GM10266 (cell line): ENCODE measurements at regions not wholly inside any gene's neighbourhood (a gene's known extent, or its start where the extent isn't known, plus 50 kb on each side); places are given as distances from the start of the nearest gene placed in this dataset.

Experiments
- DNase-seq: peaks from one replicate; pipeline ENCODE4 v3.0.0; 2012; ENCODE audit errors: extremely low spot score
- TF ChIP-seq, protein P1 (sequence below): IDR thresholded peaks from 2 replicates; pipeline ENCODE4 v1.5.1; 2012; ENCODE audit warnings: mild to moderate bottlenecking, low read depth; ENCODE audit not compliant: control insufficient read depth, insufficient read depth; ENCODE audit errors: missing control alignments

DNA sequence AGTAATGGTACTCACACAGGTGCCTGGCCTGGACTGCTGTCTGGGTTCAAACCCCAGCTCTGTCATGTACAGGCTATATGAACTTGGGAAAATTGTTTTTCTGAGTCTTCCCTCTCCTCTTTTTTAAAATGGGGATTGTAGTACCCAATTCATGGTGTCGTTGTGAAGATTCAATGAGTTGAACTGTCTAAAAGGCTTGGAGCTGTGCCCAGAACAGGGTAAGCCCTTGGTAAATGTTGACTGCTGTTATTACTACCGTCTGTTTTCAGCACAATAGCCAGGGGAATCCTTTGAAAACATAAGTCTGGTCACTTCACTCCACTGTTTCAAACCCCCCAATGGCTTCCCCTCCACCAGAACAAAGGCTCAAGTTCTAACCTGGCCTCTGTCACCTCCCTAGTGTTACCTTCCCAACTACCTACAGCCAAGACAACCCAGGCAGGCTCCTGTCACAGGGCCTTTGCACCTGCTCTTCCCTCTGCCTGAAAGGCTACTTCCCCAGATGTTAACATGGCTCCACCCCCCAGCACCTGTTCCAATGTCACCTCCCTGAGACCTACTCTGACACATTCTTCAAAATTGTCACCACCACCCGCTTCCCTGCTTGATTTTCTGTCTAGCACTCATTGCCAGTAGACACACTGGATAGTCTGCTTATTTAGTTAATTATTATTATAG is 152.8 kb downstream of the CHST1 start:
- TF ChIP-seq, protein P1, sequence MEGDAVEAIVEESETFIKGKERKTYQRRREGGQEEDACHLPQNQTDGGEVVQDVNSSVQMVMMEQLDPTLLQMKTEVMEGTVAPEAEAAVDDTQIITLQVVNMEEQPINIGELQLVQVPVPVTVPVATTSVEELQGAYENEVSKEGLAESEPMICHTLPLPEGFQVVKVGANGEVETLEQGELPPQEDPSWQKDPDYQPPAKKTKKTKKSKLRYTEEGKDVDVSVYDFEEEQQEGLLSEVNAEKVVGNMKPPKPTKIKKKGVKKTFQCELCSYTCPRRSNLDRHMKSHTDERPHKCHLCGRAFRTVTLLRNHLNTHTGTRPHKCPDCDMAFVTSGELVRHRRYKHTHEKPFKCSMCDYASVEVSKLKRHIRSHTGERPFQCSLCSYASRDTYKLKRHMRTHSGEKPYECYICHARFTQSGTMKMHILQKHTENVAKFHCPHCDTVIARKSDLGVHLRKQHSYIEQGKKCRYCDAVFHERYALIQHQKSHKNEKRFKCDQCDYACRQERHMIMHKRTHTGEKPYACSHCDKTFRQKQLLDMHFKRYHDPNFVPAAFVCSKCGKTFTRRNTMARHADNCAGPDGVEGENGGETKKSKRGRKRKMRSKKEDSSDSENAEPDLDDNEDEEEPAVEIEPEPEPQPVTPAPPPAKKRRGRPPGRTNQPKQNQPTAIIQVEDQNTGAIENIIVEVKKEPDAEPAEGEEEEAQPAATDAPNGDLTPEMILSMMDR = no peak
- DNase-seq = no peak

DNA sequence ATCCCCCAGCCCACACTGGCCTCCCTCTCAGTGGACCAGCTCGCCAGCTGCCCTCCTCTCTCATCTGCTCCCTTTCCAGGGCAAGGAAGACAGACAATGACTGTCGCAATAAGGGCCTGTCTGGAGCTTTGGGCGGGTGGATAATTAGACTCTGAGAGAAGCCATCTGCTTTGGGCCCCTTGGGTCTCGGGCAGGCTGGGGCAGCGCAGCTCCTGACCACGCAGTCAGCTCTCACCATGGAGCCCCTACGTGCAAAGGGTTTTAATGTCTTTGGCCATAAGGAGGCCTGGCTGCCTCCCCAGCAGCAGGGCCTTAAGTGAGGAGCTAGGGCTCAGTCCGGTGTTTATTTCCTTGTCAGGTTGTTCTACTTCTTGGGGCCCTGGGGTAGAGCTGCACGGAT is 153.9 kb downstream of the CHST1 start:
- TF ChIP-seq, protein P1 = no peak
- DNase-seq = no peak

DNA sequence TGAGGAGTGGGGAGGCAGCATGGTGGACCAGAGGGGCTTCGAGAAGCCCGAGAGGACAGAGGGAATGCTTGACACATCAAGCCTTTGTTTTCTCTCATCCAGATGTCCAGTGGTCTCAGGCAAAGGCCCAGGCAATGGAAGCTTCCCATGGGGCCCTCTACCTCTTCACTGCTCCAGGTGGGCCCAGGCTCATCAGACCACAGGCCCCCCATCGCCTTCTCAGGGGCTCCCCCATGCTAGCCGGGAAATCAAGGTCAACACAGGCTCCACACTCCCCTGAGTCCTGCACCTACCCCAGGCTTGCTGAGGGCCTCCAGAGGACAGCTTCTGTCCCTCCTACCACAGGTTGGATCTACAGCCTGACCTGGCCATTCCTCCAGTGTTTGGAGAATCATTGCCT is 157.5 kb downstream of the CHST1 start:
- no peak for DNase-seq
- TF ChIP-seq, protein P1 = no peak

DNA sequence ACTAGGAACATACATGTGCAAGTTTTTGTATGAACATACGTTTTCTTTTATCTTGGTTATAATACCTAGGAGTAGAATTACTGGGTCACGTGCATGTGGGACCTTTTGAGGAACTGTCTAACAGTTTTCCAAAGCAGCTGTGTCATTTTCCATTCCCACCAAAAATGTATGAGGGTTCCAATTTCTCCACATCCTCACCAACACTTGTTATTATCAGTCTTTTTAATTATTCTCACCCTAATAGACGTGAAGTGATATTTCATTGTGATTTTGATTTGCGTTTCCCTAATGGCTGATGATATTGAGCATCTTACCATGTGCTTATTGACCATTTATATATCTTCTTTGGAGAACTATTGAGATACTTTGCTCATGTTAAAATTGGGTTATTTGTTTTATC is 162.1 kb downstream of the CHST1 start:
- TF ChIP-seq, protein P1 = no peak
- no peak for DNase-seq

DNA sequence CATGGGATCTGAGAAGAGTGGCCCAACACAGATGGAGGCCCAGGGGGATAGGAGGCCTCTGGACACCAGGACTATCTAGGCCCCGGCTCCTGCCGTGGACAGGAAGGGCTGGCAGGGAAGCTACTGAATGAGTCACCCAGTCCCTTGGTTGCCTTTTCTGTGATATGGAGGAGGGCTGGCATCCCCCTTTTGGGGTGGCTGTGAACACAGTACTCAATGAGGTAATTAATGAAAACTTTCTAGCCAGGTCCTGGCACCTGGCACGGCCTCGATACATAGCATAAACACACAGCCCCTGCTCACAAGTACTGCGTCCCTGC is 163.2 kb downstream of the CHST1 start:
- DNase-seq = no peak

DNA sequence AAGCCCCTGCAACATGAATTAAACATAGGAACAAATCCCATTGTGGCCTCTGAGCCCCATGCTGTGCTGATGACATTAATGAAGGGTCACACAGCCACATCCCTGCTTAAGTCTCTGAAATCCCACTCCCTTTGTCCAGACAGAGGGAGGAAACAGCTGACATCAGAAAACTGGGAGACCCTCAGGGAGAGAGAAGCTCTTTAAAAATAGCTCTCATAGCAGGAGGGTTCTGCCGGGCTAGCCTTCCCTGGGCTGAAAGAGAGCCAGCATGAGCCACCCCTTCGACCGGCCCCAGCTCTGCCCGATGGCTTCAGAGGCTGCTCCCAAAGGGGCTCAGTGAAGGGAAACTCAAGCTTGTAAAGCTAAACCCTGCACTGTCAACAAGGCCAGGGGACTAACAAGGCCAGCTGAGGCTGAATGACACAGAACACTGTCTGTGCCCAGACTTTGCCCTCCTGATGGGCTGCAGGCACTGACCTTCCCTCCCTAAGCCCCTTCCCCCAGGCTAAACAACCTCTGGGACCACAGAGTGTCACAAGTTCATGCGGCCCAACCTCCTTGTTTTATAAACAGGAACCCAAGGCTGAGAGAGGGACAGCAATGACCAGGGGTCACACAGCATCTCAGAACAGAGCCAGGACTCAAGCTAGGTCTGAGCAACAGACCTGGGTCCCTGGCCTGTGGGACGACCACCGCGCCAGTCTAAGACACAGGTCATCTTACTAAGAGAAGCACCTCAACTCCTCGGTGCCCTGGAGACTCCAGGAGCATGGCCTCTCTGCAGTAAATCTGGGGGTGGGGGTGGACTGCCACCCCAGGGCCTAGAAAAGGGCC is 163.8 kb downstream of the CHST1 start:
- TF ChIP-seq, protein P1 = no peak
- DNase-seq = no peak

More for the DNA sequence above, 163.2 kb downstream of the CHST1 start:
- TF ChIP-seq, protein P1 = no peak

DNA sequence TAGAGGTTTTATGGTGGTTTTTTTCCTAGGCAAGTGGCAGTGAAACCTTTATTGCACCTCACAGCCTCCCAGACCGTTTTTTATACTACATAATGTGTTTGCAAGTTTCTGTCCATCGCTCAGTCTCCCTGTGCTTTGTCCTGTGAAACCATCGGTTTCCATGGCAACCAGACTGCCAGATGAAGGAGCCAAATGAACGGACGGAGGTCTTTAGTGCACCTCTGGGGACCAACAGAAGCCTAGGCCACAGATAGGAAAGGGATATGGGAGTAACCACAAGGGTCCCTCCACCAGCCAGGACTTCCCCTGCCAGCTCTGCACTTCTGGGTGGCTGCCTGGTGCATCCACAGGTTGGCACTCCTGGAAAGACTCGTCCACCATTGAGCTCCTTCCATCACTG is 165.0 kb downstream of the CHST1 start:
- no peak for DNase-seq
- TF ChIP-seq, protein P1 = no peak
